GM19463 (cell line): ENCODE measurements at regions not wholly inside any gene's neighbourhood (a gene's known extent, or its start where the extent isn't known, plus 50 kb on each side); places are given as distances from the start of the nearest gene placed in this dataset.
"Not testable (repeated sequence)": the region's sequence is repeated elsewhere in the genome, so short reads cannot be mapped to it uniquely, and the experiment has no call there.

ENCODE experiments used
- ATAC-seq: cut with Tn5 transposase; IDR thresholded peaks from one replicate; pipeline ENCODE4 v1.9.1; 2021; ENCODE audit warnings: mild to moderate bottlenecking, moderate library complexity; ENCODE audit not compliant: unreplicated experiment

DNA sequence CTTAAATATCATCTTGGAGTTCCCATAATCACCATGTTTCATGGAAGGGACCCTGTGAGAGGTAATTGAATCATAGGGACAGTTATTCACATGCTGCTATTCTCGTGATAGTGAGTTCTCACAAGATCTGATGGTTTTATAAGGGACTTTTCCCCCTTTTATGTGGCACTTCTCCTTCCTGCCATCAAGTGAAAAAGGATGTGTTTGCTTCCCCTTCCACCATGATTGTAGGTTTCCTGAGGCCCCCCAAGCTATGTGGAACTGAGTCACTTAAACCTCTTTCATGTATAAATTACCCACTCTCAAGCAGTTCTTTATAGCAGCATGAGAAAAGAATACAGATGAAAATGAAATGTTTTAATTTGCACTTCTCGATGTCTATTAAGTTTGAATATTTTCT, 112.0 kb downstream of the ZNF648 start:
- ATAC-seq: no peak

DNA sequence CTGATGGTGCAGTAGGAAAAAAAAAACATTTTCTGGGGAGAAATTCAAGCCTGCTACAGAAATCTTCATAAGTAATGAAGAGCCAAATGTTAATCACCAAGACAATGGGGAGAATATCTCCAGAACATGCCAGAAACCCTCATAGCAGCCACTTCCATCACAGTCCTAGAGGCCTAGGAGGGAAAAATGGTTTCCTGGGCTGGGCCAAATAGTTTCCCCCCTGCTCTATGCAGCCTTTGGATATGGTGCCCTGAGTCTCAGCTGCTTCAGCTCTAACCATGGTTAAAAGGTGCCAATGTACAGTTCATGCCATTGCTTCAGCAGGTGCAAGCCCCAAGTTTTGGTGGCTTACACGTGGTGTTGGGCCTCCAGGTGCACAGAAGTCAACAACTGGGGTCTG, 113.1 kb downstream of the ZNF648 start:
- ATAC-seq: no peak

DNA sequence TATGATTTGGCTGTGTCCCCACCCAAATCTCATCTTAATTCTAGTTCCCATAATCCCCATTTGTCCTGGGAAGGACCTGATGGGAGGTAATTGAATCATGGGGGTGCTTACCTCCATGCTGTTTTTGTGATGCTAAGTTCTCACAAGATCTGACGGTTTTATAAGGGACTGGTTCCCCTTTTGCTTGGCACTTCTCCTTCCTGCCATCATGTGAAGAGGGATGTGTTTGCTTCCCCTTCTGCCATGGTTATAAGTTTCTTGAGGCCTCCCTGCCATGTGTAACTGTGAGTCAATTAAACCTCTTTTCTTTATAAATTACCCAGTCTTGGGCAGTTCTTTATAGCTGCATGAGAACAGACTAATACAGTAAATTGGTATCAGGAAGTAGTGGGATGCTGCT, 114.1 kb downstream of the ZNF648 start:
- ATAC-seq: no peak

DNA sequence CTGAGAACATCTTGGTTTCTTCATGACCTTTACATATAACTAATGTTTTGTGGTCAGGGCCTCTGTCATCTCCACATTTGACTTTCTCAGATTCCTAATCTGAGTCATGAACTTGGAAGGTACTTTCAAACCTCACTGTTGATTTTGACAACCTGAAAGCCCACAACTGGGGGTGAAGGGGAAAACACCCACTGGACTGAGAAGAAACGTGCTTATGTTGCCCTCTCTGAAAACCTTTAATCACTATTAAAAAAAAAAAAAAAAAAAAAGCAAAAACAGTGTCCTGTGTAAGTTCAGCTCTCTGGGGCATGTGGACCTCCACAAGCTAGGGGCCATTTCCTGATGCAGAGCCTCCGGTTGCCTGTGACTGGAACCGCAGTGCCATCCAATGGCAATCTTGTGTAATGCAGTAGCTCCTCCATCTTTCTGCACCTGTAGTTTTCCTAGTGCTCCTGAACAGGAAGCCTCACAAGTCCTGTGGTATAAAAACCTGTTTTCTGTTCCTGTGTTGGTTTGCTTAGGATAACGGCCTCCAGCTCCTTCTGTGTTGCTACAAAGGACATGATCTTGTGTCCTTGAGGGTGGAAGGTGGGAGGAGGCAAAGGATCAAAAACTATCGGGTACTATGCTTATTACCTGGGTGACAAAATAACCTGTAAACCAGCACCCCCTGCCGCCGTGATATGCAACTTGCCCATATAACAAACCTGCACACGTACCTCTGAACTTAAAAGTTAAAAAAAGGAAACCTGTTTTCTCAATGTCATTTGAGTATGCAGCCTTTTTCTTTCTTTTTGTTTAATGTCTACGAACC, 124.5 kb downstream of the ZNF648 start:
- peak; percentile 79 for ATAC-seq

DNA sequence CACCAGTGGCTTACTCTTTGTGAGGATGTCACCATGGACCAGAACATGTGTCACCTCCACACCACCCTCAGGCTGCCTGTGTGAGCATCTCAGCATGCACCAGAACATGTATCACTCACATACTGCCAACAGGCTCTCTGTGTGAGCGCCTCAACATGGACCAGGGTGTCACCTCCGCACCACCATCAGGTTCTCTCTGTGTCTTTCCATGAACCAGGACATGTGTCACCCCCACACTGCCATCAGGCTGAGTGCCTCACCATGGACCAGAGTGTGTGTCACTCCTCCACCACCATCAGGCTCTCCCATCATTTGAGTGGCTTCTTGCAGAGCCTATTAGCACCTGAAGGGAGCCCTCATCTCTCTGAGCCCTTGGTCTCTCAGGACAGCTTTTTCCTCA, 125.2 kb downstream of the ZNF648 start:
- ATAC-seq: peak; percentile 42

DNA sequence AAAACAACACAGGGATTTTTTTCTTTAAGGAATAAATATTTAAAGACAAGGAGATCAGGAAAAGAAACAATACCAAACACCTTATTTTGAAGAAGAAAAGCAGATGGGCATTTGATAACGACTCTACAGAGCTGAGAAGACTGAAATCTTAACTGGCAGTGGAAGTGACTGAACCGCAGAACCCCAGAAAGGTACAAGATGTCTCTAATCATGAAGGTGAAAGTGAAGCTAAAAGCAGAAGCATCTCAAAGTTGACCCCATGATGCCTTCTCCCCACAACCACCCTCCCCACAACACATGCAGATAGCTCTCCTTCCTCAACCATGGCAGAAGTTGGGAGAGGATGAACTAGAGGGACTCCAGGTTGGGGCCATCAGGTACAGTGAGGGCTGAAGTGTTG, 129.6 kb downstream of the ZNF648 start:
- ATAC-seq: no peak

DNA sequence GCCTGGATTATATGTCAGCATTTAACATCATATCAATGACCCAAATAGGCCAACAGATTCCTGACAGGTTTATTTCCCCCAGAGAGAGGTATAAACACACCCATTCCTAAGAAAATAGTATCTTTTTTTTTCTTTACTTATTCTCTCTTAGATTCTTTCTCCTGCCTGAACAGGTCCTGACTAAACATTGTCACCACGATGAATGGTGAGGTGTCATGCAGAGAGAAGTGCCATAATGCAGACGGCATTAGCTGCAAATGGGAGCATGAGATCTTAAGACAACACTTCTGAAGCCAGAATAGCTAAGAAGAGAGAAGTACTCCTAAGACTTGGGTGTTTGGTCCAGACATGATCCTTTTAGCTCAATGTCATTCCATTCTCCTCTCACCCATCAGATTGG, 131.3 kb downstream of the ZNF648 start:
- ATAC-seq: no peak

DNA sequence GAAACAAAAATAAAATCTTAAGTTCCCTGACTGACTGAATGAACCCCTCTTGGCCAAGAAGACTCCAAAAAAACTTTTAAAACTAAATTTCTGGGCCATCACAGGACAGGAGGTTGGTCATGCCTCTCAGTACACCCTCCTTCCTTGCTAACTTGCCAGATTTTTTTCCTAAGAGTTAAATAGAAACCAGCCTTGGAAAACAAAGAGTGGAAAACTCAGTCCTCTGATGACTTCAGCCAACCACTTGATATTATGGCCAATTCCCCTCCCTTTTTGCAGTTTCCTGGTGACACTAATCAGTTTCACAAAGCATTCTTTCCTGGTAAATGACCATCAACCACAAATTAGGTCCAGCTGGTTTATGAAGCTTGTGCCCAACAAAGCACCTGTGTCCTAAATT, 134.8 kb downstream of the ZNF648 start:
- ATAC-seq: no peak

DNA sequence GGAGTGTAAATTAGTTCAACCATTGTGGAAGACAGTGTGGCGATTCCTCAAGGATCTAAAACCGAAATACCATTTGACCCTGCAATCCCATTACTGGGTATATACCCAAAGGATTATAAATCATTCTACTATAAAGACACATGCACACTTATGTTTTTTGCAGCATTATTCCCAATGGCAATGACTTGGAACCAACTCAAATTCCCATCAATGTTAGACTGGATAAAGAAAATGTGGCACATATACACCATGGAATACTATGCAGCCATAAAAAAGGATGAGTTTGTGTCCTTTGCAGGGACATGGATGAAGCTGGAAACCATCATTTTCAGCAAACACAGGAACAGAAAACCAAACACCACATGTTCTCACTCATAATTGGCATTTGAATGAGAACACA, 137.5 kb downstream of the ZNF648 start:
- not testable (repeated sequence) for ATAC-seq

DNA sequence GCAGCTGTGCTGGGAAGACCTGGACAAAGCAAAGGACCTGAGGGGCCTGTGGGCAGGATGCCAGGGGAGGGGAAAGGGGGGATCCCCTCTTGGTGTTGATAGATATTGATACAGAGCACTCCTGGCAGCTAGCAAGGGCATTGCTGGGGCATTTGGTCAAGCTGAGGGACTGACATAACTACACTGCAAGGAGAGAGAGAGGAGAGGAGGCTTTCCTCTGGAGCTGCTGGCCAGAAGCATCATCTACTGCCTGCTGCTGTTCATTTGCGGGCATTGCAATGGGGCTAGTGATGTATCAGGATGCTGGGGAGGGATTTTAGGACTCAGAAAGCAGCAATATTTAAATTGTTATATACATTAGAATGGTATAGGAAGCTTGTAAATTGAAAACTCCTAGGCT, 142.0 kb downstream of the ZNF648 start:
- ATAC-seq: no peak

DNA sequence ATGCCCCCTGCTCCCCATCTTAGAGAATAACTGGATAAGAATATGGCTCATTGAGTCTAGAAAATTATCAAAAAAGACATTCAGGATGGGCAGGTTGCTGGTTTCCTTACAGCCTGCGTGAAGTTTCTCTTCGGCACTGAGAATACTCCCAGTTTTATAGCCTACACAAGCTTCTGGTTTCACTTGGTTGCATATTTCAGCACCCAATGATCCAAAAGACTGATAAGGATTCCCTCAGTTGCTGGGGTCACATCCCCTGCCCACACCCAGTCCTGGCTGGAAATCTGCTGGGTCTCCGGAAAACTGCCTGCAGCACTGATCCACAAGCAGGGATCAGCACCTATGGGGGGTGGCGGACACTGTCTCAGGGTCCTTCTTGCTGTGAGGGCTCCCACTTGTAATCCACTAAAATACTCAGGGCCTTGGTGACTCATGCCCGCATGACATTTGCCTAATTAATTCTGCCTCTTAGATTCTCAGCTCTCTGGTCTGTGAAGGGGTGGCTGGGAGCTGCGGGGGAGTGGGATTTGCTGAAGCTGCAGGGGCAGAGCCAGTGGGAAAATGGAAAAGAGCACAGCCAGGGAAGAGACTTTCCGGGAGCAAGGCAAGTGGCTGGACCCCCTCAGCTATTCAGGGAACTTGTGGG, 142.5 kb downstream of the ZNF648 start:
- no peak for ATAC-seq

DNA sequence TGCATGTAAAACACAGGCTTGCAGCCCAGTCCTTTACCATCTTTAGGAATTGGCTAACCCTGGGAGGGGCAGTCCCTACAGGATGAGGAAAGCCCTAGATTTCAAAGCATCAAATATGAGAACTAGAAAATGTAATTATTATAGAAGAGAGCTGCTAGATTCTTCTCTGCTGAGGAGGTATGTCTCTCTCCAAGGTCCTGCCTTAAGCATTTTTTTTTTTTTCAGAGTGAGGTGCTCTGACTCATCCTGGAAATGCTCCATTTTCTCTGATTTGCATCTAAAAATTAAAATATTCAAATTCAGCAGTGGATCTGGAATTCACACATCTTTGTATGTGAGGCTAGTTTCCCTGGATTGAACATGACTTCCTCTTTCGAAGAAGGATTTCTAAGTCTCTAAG, 149.8 kb downstream of the ZNF648 start:
- ATAC-seq: no peak

DNA sequence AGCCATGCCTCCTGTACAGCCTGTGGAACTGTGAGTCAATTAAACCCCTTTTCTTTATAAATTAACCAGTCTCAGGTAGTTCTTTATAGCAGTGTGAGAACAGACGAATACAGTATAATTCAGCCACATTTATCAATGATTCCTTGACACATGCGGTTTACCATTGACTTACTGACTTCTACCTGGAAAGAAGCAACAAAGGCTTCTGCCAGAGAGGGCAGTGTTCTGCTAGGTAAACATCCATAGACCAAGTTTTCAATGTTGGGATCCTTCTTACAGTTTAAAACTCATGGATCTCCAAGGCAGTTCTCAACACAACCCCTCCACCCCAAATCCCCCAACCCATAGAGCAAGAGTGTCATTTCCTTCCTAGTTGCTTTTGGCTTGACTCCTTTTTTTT, 150.6 kb downstream of the ZNF648 start:
- ATAC-seq: no peak

DNA sequence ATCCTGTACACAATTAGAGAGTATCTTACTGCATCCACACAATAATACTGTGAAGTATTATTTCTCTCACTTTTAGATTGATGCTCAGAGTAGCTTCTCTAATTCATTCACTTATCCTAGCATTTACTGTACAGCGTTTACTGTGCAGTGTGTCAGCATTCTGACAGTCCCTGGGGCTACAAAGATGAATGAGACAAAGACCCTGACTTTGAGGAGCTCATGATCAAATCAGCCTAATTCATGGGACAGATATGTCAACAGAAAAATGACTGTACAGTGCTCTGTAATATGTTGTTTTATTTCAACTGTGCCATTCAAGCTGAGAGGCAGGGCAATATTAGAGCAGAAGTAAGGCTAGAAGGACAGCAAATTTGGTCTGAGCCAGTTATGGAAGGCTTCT, 152.5 kb downstream of the ZNF648 start:
- no peak for ATAC-seq

DNA sequence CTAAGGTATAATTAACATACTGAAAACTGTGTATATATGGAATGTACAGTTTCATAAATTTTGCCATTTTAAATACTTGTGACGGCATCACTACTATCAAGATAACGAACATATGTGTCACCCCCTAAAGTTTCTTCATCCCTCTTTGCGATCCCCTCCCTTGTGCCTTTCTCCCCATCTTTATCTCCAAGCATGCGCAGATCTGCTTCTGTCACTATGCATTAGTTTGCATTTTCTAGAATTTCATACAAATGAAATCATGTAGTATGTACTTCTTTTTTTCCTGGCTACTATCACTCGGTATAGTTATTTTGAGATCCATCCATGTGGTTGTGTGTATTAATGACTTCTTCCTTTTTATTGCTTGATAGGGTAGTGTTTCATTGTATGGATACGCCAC, 154.9 kb downstream of the ZNF648 start:
- ATAC-seq: no peak

DNA sequence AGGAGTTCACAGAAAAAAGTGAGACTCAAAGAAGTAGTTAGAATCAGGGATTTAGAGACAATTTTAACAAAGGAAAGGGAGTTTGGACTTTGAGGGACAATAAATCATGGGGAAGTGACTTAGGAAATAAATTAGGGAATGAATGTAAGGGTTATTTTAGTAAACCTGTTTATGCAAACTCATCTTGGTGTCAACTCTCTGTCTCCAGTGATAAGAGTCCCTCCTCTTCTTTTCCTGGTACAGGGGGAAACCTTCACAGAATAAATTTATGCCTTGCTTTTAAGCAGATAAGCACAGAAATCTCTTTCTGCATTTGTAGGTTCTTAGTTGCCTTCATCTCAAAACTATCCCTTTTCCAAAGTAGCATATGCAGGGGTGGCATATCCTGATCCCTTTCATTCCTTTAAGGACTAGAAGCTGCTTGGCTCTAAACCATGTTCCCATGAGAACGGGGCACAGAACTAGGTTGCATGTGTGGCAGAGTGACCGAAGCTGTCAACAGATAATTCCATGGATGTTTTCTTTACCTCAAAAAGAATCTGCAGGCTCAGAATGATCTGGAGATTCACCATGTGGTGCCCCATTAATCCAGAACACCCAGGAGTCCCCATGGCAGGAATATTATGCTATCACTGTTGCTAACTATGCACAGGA, 155.4 kb downstream of the ZNF648 start:
- no peak for ATAC-seq

DNA sequence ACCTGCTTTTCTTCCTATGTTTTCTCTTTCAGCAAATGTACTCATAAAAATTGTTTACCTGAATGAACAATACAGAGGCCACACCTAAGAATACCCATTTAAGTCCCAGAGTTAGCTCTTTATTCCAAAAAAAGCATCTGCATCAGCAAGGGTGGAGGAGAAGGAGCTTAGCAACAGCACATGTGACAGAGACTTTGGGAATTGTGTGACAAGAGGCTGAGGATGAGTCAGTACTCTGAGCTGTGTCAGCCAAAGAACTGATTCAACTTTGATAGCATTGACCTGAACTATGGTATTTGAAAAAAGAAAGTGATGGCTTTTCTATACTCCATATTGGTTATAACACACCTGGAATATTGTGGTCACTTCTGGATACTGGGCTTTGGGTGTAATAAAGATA, 162.7 kb downstream of the ZNF648 start:
- ATAC-seq: no peak

DNA sequence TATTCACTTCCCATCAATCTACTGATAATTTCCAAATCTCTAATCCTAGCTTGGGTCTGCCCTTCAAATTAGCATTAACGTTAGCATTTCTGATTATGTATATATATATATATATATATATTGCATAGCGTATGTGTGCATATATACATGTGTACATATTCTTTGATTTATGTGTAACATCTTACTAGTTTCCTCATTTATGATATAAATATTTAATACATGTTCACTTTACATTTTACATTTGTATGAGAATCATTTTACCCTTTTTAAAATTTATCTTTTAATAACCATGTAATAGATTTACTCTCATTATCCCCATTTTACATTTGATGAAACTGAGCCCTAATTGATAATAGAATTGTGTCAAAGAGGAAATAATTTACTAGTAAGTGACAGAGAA, 164.7 kb downstream of the ZNF648 start:
- no peak for ATAC-seq

DNA sequence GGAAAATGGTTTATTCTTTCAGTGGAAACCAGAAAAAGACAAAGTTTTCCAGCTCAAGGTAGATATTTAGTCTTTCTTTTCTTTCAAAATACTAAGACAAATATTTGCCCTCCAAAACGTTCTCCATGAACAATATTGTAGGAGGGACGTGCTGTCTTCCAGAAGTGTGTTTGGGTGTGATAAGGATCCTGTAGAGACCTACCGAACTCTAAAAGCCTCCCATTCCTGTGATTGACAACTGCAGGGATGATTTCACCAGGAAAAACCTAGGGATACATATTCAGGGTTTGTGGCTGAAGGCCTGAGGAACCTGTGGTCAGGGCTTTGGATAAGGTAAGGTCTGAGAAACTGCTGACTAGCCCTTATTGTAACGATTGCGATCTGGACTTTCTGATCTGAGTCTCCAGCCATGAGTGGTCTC, 167.1 kb downstream of the ZNF648 start:
- ATAC-seq: no peak

DNA sequence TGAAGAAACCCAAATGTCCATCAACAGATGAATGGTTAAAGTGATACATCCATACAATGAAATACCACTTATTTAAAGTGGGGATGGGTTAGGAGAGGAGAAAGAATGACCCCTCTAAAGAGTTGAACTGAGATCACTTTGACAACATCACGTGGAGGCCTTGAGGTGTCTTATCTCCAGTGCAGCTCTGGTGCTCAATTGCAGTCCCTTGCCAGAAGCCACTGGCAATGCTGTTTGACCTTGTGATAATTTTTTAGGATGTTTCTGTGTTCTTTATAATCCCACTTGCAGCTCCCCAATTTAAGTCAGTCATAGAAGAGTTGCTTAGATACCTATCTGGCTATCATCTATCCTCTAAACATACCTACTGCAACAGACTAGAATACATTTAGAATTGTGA, 167.6 kb downstream of the ZNF648 start:
- no peak for ATAC-seq

DNA sequence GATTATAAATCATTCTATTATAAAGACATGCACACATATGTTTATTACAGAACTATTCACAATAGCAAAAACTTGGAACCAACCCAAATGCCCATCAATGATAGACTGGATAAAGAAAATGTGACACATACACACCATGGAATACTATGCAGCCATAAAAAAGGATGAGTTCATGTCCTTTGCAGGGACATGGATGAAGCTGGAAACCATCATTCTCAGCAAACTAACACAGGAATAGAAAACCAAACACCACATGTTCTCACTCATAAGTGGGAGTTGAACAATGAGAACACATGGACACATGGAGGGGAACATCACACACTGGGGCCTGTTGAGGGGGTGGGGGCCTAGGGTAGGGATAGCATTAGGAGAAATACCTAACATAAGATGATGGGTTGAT, 168.4 kb downstream of the ZNF648 start:
- ATAC-seq: not testable (repeated sequence)

DNA sequence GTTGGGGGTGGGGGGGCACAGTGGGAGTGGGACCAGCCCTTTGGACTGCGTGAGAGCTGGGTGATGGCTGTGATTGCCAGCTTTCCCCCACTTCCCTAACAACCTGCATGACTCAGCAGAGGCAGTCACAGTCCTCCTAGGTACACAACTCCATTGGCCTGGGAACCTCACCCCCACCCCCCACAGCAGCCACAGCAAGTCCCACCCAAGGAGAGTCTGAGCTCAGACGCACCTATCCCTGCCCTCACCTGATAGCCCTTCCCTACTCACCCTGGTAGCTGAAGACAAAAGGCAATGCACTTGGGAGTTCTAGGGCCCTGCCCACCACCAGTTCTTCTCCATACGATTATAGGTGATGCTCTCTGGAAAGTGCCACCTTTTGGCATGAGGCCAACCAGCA, 188.9 kb downstream of the ZNF648 start:
- ATAC-seq: no peak
